HEK293 (cell line): ENCODE measurements at regions not wholly inside any gene's neighbourhood (a gene's known extent, or its start where the extent isn't known, plus 50 kb on each side); places are given as distances from the start of the nearest gene placed in this dataset.

Experiments used
- CTCF ChIA-PET: fragments of 350-600 bp; formaldehyde crosslinking; extraction: SDS; loops from one replicate; lab custom pipeline; 2021; ENCODE audit warnings: antibody characterized with exemption; lab: Yijun Ruan, JAX
- POLR2A ChIA-PET: fragments of 300-600 bp; formaldehyde crosslinking; extraction: SDS; loops from one replicate; lab custom pipeline; 2020; ENCODE audit warnings: antibody characterized with exemption, inconsistent platforms; lab: Yijun Ruan, JAX
- H3K27ac ChIP-seq: fragments of 200-500 bp; sonication (Bioruptor generic); 2 replicates; pipeline ENCODE4 v1.5.1; 2014; ENCODE audit warnings: low read depth, low read length, control low read depth, inconsistent platforms; ENCODE audit errors: extremely low read depth
- H3K36me3 ChIP-seq, 2 experiments: fragments of 200-500 bp in 1 of 2; sonication (Bioruptor generic) in 1 of 2; 1 replicate in 1 of 2; 2 replicates in 1 of 2; pipeline ENCODE4 v1.5.1; 2014 to 2017; ENCODE audit warnings: inconsistent platforms in 2 of 2, low read length in 2 of 2; ENCODE audit not compliant: control insufficient read depth in 2 of 2, insufficient read depth in 1 of 2
- H3K4me1 ChIP-seq: fragments of 200-500 bp; sonication (Bioruptor generic); 2 replicates; pipeline ENCODE4 v1.5.1; 2014; ENCODE audit warnings: mild to moderate bottlenecking, low read length, inconsistent platforms; ENCODE audit not compliant: control insufficient read depth, insufficient read depth
- H3K4me3 ChIP-seq: 2 replicates; pipeline ENCODE4 v1.5.1; 2011; ENCODE audit warnings: low read depth, mild to moderate bottlenecking, control low read depth, low read length, moderate library complexity
- H3K9me3 ChIP-seq: fragments of 200-500 bp; sonication (Bioruptor generic); 2 replicates; pipeline ENCODE4 v1.5.1; 2014; ENCODE audit warnings: low read depth, low read length, inconsistent platforms; ENCODE audit not compliant: control insufficient read depth, insufficient read depth
- BCL6B ChIP-seq: fragments of 450-650 bp; formaldehyde crosslinking; IDR thresholded peaks from 2 replicates; pipeline ENCODE4 v1.5.1; 2017; ENCODE audit warnings: missing biosample characterization, missing genetic modification characterization
- EGR2 ChIP-seq: fragments of 450-650 bp; formaldehyde crosslinking; IDR thresholded peaks from 2 replicates; pipeline ENCODE4 v1.5.1; 2016; ENCODE audit warnings: low read depth, missing biosample characterization, missing genetic modification characterization
- GLI2 ChIP-seq: fragments of 450-650 bp; formaldehyde crosslinking; IDR thresholded peaks from 2 replicates; pipeline ENCODE4; 2017; ENCODE audit warnings: missing biosample characterization, missing genetic modification characterization, low read depth, borderline replicate concordance
- GLIS2 ChIP-seq: fragments of 450-650 bp; formaldehyde crosslinking; IDR thresholded peaks from 2 replicates; pipeline ENCODE4 v1.5.1; 2016; ENCODE audit warnings: missing biosample characterization, missing genetic modification characterization
- HIC1 ChIP-seq: fragments of 450-650 bp; formaldehyde crosslinking; IDR thresholded peaks from 2 replicates; pipeline ENCODE4 v1.5.1; 2016; ENCODE audit warnings: missing biosample characterization, missing genetic modification characterization
- HOXA7 ChIP-seq: sonication (generic); formaldehyde crosslinking; IDR thresholded peaks from 2 replicates; pipeline ENCODE4 v1.8.1; 2022; ENCODE audit warnings: missing genetic modification reagents, borderline replicate concordance
- HOXC10 ChIP-seq: sonication (generic); formaldehyde crosslinking; IDR thresholded peaks from 2 replicates; pipeline ENCODE4 v1.8.1; 2023; ENCODE audit warnings: mild to moderate bottlenecking, missing genetic modification reagents
- OSR2 ChIP-seq: fragments of 450-650 bp; formaldehyde crosslinking; IDR thresholded peaks from 2 replicates; pipeline ENCODE4 v1.5.1; 2016; ENCODE audit warnings: missing biosample characterization, missing genetic modification characterization
- REPIN1 ChIP-seq: fragments of 450-650 bp; formaldehyde crosslinking; IDR thresholded peaks from 2 replicates; pipeline ENCODE4 v1.5.1; 2017; ENCODE audit warnings: missing biosample characterization, missing genetic modification characterization, low read depth
- ZFP69B ChIP-seq: fragments of 450-650 bp; formaldehyde crosslinking; IDR thresholded peaks from 2 replicates; pipeline ENCODE4 v1.5.1; 2016; ENCODE audit warnings: missing biosample characterization, missing genetic modification characterization
- ZNF133 ChIP-seq: fragments of 450-650 bp; formaldehyde crosslinking; IDR thresholded peaks from 2 replicates; pipeline ENCODE4 v1.5.1; 2016; ENCODE audit warnings: missing biosample characterization, missing genetic modification characterization
- ZNF140 ChIP-seq: fragments of 450-650 bp; formaldehyde crosslinking; IDR thresholded peaks from 2 replicates; pipeline ENCODE4 v1.5.1; 2016; ENCODE audit warnings: missing biosample characterization, missing genetic modification characterization
- ZNF2 ChIP-seq: fragments of 450-650 bp; formaldehyde crosslinking; IDR thresholded peaks from 2 replicates; pipeline ENCODE4 v1.5.1; 2016; ENCODE audit warnings: missing biosample characterization, missing genetic modification characterization
- ZNF239 ChIP-seq: fragments of 450-650 bp; formaldehyde crosslinking; IDR thresholded peaks from 2 replicates; pipeline ENCODE4 v1.5.1; 2016; ENCODE audit warnings: missing biosample characterization, missing genetic modification characterization
- ZNF24 ChIP-seq: fragments of 450-650 bp; formaldehyde crosslinking; IDR thresholded peaks from 2 replicates; pipeline ENCODE4 v1.5.1; 2016; ENCODE audit warnings: missing biosample characterization, missing genetic modification characterization
- ZNF266 ChIP-seq: fragments of 450-650 bp; formaldehyde crosslinking; IDR thresholded peaks from 2 replicates; pipeline ENCODE4 v1.5.1; 2016; ENCODE audit warnings: missing biosample characterization, missing genetic modification characterization, low read depth
- ZNF274 ChIP-seq, 2 experiments: fragments of 200-500 bp in 1 of 2; fragments of 450-650 bp in 1 of 2; sonication (Bioruptor generic) in 1 of 2; formaldehyde crosslinking in 1 of 2; IDR thresholded peaks; 2 replicates each; pipeline versions ENCODE4 v1.5.1 to v1.6.1; 2014 to 2016; ENCODE audit warnings: borderline replicate concordance in 1 of 2, inconsistent platforms in 1 of 2, low read length in 1 of 2, missing biosample characterization in 1 of 2, missing genetic modification characterization in 1 of 2
- ZNF292 ChIP-seq: fragments of 450-650 bp; formaldehyde crosslinking; IDR thresholded peaks from 2 replicates; pipeline ENCODE4 v1.5.1; 2016; ENCODE audit warnings: low read depth, missing biosample characterization, missing genetic modification characterization, borderline replicate concordance
- ZNF324 ChIP-seq: fragments of 450-650 bp; formaldehyde crosslinking; IDR thresholded peaks from 2 replicates; pipeline ENCODE4 v1.5.1; 2016; ENCODE audit warnings: missing biosample characterization, missing genetic modification characterization
- ZNF350 ChIP-seq: fragments of 450-650 bp; formaldehyde crosslinking; IDR thresholded peaks from 2 replicates; pipeline ENCODE4 v1.5.0; 2017; ENCODE audit warnings: missing biosample characterization, mild to moderate bottlenecking, missing genetic modification characterization
- ZNF423 ChIP-seq: fragments of 450-650 bp; formaldehyde crosslinking; IDR thresholded peaks from 2 replicates; pipeline ENCODE4 v1.5.1; 2016; ENCODE audit warnings: missing biosample characterization, missing genetic modification characterization
- ZNF473 ChIP-seq: fragments of 450-650 bp; formaldehyde crosslinking; IDR thresholded peaks from 2 replicates; pipeline ENCODE4 v1.5.1; 2017; ENCODE audit warnings: missing biosample characterization, missing genetic modification characterization
- ZNF48 ChIP-seq: fragments of 450-650 bp; formaldehyde crosslinking; IDR thresholded peaks from 2 replicates; pipeline ENCODE4 v1.5.1; 2016; ENCODE audit warnings: missing biosample characterization, missing genetic modification characterization
- ZNF585B ChIP-seq: fragments of 450-650 bp; formaldehyde crosslinking; IDR thresholded peaks from 2 replicates; pipeline ENCODE4 v1.5.1; 2016; ENCODE audit warnings: missing biosample characterization, missing genetic modification characterization
- ZNF621 ChIP-seq: fragments of 450-650 bp; formaldehyde crosslinking; IDR thresholded peaks from 2 replicates; pipeline ENCODE4 v1.5.1; 2017; ENCODE audit warnings: missing biosample characterization, missing genetic modification characterization
- ZNF707 ChIP-seq: fragments of 450-650 bp; formaldehyde crosslinking; IDR thresholded peaks from 2 replicates; pipeline ENCODE4 v1.5.1; 2016; ENCODE audit warnings: missing biosample characterization, missing genetic modification characterization
- ZXDB ChIP-seq: fragments of 450-650 bp; formaldehyde crosslinking; IDR thresholded peaks from 2 replicates; pipeline ENCODE4 v1.5.1; 2016; ENCODE audit warnings: missing biosample characterization, missing genetic modification characterization
- TF ChIP-seq, protein P1 (sequence below): fragments of 450-650 bp; formaldehyde crosslinking; IDR thresholded peaks from 2 replicates; pipeline ENCODE4 v1.5.1; 2016; ENCODE audit warnings: missing biosample characterization, missing genetic modification characterization
- TF ChIP-seq, protein P2 (sequence below): fragments of 450-650 bp; formaldehyde crosslinking; optimal IDR thresholded peaks from 2 replicates; pipeline ENCODE3; 2016; ENCODE audit warnings: missing biosample characterization, mild to moderate bottlenecking, missing genetic modification characterization

DNA sequence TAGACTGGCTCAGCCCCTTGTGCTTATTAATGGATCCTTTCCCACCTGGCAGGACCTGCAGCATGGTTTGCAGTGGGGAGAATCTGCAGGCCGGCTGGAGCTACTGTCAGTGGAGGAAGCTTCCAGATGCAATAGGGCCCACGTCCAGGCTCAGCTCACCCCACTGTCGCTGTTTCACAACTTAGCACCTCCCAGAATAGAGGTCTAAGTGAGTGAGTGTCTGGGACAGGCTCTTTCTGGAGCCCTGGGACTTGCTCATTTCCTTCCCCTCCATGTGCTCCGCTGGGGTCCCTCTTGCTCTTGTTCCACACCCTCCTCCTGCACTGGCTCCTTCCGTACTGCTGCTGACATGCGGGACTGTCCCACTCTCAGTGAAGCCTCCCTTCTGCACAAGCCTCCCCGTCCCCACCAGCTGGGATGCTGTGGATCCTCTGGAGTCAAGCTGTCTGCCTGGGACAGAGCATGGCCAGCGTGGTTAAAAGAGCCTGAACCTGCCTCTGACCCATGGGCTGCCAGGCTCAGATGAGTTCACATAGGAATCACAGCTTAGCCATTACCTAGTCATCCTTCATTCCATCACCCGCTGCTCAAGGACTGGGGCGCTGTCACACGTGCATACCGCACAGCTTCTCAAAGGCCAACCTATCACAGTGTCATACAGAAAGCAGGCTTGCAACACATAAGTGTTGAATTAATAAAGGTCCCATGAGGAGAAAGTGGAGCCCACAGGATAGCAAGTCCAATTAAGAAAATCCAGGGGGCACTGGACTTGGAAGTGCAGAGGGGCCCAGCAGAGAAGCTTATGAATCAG is 135.9 kb downstream of the ACKR3 start:
- POLR2A ChIA-PET: no interaction called here
- Histone ChIP-seq H3K4me3 (no peak overlapping the region), H3K36me3 (no peaks in the 10 kb centered on the region), H3K4me1 (no peaks in the 10 kb centered on the region), H3K9me3 (no peaks in the 10 kb centered on the region), H3K27ac (no peak overlapping the region)
- TF ChIP-seq EGR2 (tag by site-specific recombination): no peak
- no peak for TF ChIP-seq HOXC10
- TF ChIP-seq ZXDB: no peak
- TF ChIP-seq ZNF24: no peak
- TF ChIP-seq, protein P1, sequence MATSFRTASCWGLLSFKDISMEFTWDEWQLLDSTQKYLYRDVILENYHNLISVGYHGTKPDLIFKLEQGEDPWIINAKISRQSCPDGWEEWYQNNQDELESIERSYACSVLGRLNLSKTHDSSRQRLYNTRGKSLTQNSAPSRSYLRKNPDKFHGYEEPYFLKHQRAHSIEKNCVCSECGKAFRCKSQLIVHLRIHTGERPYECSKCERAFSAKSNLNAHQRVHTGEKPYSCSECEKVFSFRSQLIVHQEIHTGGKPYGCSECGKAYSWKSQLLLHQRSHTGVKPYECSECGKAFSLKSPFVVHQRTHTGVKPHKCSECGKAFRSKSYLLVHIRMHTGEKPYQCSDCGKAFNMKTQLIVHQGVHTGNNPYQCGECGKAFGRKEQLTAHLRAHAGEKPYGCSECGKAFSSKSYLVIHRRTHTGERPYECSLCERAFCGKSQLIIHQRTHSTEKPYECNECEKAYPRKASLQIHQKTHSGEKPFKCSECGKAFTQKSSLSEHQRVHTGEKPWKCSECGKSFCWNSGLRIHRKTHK: no peak
- TF ChIP-seq BCL6B (tag by site-specific recombination): no peak
- TF ChIP-seq ZNF423 (tag by site-specific recombination): no peak
- TF ChIP-seq HIC1 (tag by site-specific recombination): no peak
- no peak for TF ChIP-seq ZNF48 (tag by site-specific recombination)
- no peak for TF ChIP-seq ZNF2 (tag by site-specific recombination)
- TF ChIP-seq ZNF239 (tag by site-specific recombination): no peak
- no peak for TF ChIP-seq ZNF266 (tag by site-specific recombination)
- TF ChIP-seq OSR2 (tag by site-specific recombination): no peak
- TF ChIP-seq ZNF274 (IDR thresholded peaks at IDR 0.05; ENCODE audit: low read length): no peak
- no peak for TF ChIP-seq ZNF274 (tag by site-specific recombination; IDR thresholded peaks at IDR 0.05; ENCODE audit: borderline replicate concordance)
- no peak for TF ChIP-seq REPIN1 (tag by site-specific recombination)
- no peak for TF ChIP-seq ZNF473 (tag by site-specific recombination)
- TF ChIP-seq ZNF350: no peak
- TF ChIP-seq ZNF133 (tag by site-specific recombination): no peak
- TF ChIP-seq GLIS2: no peak
- TF ChIP-seq GLI2 (tag by site-specific recombination): no peak
- CTCF ChIA-PET: no interaction called here

- Histone ChIP-seq H3K4me3 (no peak overlapping the region), H3K27ac (no peak overlapping the region), H3K4me1 (no peaks in the 10 kb centered on the region), H3K9me3 (no peaks in the 10 kb centered on the region), H3K36me3 (no peaks in the 10 kb centered on the region)
- CTCF ChIA-PET: no interaction called here
- POLR2A ChIA-PET: no interaction called here
- TF ChIP-seq ZFP69B (no peak), HIC1 (tag by site-specific recombination) (no peak), ZNF266 (tag by site-specific recombination) (no peak), ZNF707 (no peak), ZNF140 (tag by site-specific recombination) (no peak), ZNF621 (no peak), ZNF585B (no peak), ZNF324 (no peak), HOXA7 (no peak), ZNF292 (no peak)
- TF ChIP-seq, protein P2, sequence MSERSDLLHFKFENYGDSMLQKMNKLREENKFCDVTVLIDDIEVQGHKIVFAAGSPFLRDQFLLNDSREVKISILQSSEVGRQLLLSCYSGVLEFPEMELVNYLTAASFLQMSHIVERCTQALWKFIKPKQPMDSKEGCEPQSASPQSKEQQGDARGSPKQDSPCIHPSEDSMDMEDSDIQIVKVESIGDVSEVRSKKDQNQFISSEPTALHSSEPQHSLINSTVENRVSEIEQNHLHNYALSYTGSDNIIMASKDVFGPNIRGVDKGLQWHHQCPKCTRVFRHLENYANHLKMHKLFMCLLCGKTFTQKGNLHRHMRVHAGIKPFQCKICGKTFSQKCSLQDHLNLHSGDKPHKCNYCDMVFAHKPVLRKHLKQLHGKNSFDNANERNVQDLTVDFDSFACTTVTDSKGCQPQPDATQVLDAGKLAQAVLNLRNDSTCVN (tag by site-specific recombination): no peak
Measured at GRCh38 chr2:236706288-236706687, 136.7 kb downstream of the ACKR3 start.
